Fibroblast of pulmonary artery (primary cell): ENCODE measurements at regions not wholly inside any gene's neighbourhood (a gene's known extent, or its start where the extent isn't known, plus 50 kb on each side); places are given as distances from the start of the nearest gene placed in this dataset.

Source experiments
- DNase-seq: peaks from one replicate; pipeline ENCODE4 v3.0.0-alpha.2; 2010; ENCODE audit warnings: low read depth
- H3K4me3 ChIP-seq: replicated peaks from 2 replicates; pipeline ENCODE4 v1.5.1; 2011; ENCODE audit warnings: low read depth, mild to moderate bottlenecking, control low read depth, low read length, moderate library complexity
- CTCF ChIP-seq: IDR thresholded peaks from 2 replicates; pipeline ENCODE4 v1.5.1; 2011; ENCODE audit warnings: mild to moderate bottlenecking, control low read depth, low read length, inconsistent platforms; ENCODE audit errors: missing control alignments

DNA sequence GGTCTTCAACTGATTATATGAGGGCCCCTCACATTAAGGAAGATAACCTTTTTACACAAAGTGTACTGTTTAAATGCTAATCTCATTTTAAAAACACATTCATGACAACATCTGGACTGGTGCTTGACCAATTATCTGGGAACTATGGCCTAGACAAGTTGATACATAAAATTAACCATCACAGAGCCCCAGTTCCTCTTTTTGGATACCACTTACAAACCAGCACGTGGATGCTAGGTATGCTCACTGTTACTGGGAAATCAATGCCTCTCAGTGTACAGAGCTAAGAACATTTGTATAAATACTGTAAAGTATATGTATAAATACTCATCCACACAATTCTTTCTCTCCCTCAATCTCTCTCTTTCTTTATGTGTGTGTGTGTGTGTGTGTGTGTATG lies 1217.8 kb upstream of the LRRTM3 start:
- DNase-seq: no peak
- H3K4me3 ChIP-seq: no peak overlapping the region
- TF ChIP-seq CTCF: no peak

DNA sequence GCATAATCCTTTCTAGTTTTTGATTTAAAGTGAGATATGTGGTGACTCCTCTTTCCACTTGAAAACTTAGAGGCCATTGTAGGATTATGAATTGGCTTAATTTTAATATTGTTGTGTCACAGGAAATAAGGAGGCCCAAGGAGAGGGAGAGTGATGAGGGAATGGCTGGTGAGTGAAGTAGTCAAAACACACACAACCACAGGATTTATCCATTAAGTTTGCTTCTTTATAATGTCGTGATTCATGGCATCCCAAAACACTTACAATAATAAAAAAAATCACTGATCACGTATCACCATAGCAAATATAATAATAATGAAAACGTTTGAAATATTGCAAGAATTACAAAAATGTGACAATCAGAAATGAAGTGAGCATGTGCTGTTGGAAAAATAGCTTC lies 1215.5 kb upstream of the LRRTM3 start:
- no peak overlapping the region for H3K4me3 ChIP-seq
- DNase-seq: no peak
- TF ChIP-seq CTCF: no peak

DNA sequence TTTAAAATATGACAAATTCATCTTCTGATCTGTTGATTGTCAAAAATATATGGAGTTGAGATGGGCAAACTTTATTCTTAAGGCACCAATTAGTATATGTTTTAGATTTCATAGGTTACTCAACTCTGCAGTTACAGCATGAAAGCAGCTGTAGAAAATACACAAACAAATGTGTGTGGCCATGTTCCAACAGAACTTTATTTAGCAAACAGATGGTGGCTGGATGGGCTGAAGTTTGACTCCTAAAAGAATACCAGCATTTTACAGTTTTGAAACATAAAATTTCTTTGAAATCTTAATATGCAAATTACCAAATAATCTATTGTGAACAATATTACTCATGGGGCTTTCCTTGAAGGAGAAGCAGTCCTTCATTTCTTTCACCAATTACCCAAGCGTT lies 1206.0 kb upstream of the LRRTM3 start:
- no peak for DNase-seq
- TF ChIP-seq CTCF: no peak

GRCh38 chr10:65720901-65721300 lies 1204.9 kb upstream of the LRRTM3 start:
- no peak for TF ChIP-seq CTCF
- H3K4me3 ChIP-seq: no peak overlapping the region
- DNase-seq: no peak

More for the DNA sequence above, 1206.0 kb upstream of the LRRTM3 start:
- H3K4me3 ChIP-seq: no peak overlapping the region

- H3K4me3 ChIP-seq: no peak overlapping the region
- no peak for DNase-seq
- no peak for TF ChIP-seq CTCF
These were observed 1202.3 kb upstream of the LRRTM3 start for GRCh38 chr10:65723525-65723924.

GRCh38 chr10:65735382-65735781 lies 1190.5 kb upstream of the LRRTM3 start:
- H3K4me3 ChIP-seq: no peak overlapping the region
- DNase-seq: no peak
- no peak for TF ChIP-seq CTCF

DNA sequence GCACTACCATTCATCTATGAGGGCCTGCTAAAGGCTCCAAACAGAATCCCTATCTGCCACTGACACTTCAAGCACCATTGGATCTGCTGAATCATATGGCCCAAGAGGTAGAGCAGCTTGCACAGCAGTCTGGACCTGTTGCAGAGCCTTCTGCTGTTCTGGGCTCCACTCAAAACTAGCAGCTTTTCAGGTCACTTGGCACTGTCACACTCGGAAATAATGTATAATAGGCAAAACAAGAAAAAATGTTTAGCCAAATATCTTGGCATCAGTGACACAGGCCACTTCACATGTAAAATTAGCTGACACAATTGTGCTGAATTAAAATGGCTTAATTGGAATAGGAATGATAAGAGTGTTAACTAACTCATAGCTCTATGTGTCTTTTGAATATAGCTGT lies 1182.9 kb upstream of the LRRTM3 start:
- TF ChIP-seq CTCF: no peak
- H3K4me3 ChIP-seq: no peak overlapping the region
- DNase-seq: no peak
